ENCODE measurements at regions not wholly inside any gene's neighbourhood (a gene's known extent, or its start where the extent isn't known, plus 50 kb on each side); places are given as distances from the start of the nearest gene placed in this dataset.

DNA sequence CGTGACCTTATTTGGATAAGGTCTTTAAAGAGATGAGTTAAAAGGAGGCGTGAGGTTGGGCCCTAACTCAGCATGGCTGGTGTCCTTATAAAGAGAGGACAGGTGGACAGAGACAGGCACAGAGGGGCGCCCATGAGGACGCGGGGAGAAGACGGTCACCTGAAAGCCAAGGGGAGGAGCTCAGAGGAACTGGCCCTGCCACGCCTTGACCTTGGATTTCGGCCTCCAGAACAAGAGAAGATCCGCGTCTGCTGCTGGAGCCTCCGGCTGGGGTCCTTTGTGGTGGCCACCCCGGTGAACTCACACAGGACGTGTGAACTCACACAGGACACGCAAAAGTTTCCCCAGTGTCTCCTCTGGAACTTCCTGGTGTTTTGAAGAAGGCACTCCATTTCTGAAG, 122.7 kb downstream of the SIK1 start:
- H3K9me3 ChIP-seq (ENCODE audit: low read length) = no peaks in the 10 kb centered on the region
- no peaks in the 10 kb centered on the region for H4K20me1 ChIP-seq (ENCODE audit: insufficient read depth, low read length)
- no peak overlapping the region for H3K27ac ChIP-seq (ENCODE audit: low read depth, low read length, poor library complexity, severe bottlenecking)
- H2AFZ ChIP-seq (ENCODE audit: low read length) = no peak overlapping the region
- H3K36me3 ChIP-seq (ENCODE audit: insufficient read depth, low read length) = no peaks in the 10 kb centered on the region
- H3K9me2 ChIP-seq (ENCODE audit: low read depth, low read length) = no peaks in the 10 kb centered on the region
- no peaks in the 10 kb centered on the region for H3K79me2 ChIP-seq (ENCODE audit: insufficient read depth, low read length)
- H3K4me3 ChIP-seq (ENCODE audit: low read depth, low read length, poor library complexity, severe bottlenecking) = no peak overlapping the region
- no peak overlapping the region for H3K4me2 ChIP-seq (ENCODE audit: low read length)
- H3K27me3 ChIP-seq (ENCODE audit: insufficient read depth, low read length) = peaks cover 20% of the 10 kb centered on the region; the same call in 1 of the 2 replicates
- H3K4me1 ChIP-seq (ENCODE audit: insufficient read depth, low read length, severe bottlenecking) = peaks cover 4% of the 10 kb centered on the region
- TF ChIP-seq EZH2 (IDR thresholded peaks at IDR 0.05; ENCODE audit: borderline replicate concordance, low read length) = no peak
- TF ChIP-seq, protein P1, sequence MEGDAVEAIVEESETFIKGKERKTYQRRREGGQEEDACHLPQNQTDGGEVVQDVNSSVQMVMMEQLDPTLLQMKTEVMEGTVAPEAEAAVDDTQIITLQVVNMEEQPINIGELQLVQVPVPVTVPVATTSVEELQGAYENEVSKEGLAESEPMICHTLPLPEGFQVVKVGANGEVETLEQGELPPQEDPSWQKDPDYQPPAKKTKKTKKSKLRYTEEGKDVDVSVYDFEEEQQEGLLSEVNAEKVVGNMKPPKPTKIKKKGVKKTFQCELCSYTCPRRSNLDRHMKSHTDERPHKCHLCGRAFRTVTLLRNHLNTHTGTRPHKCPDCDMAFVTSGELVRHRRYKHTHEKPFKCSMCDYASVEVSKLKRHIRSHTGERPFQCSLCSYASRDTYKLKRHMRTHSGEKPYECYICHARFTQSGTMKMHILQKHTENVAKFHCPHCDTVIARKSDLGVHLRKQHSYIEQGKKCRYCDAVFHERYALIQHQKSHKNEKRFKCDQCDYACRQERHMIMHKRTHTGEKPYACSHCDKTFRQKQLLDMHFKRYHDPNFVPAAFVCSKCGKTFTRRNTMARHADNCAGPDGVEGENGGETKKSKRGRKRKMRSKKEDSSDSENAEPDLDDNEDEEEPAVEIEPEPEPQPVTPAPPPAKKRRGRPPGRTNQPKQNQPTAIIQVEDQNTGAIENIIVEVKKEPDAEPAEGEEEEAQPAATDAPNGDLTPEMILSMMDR (IDR thresholded peaks at IDR 0.05; ENCODE audit: low read length) = no peak
- H3F3A ChIP-seq (ENCODE audit: insufficient read depth, low read length) = no peaks in the 10 kb centered on the region
- no peak overlapping the region for H3K9ac ChIP-seq (ENCODE audit: low read length)

DNA sequence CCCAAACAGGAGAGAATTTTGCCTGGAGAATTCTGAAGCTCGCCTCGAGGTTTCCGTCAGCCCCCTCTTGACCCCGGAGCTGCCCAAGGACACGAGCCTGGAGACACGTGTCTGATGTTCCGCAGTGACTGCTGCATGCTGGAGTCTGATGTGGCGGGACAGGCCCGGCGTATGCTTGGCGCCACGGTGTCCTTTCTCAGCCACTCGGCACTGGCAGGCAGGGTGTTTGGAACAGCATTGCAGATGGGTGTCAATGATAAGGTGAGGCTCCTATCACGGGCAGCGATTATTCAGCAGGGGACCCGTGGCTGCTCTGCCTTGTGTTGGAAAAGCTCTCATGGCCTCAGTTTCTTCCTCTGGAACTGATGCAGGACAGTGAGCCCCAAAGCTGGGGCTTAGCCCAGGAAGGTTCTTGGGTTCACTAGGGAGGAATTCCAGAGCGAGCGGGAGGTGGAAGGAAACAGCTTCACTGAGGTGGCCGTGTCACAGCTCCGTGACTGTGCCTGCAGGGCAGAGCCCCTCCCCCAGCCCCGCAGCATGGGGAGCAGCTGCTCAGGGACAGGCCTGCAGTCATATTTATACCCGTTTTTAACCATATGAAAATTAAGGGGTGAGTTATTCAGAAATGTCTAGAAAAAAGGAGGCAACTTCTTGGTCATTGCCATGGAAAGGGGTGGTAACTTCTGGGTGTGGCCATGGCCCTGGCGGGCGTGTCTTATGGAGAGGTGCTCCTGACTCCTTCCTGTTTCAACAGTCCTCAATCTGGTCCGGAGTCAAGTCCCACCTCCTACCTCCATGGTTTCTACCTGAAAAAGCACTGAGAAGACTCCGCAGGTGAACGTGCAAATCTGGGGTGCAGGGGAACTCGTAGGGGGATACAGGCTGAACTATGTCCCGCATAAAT, 123.4 kb downstream of the SIK1 start:
- TF ChIP-seq EZH2 (IDR thresholded peaks at IDR 0.05; ENCODE audit: borderline replicate concordance, low read length) = no peak
- TF ChIP-seq, protein P1 (IDR thresholded peaks at IDR 0.05; ENCODE audit: low read length) = no peak
- Histone ChIP-seq H3K9me3 (ENCODE audit: low read length) (no peaks in the 10 kb centered on the region), H3K36me3 (ENCODE audit: insufficient read depth, low read length) (no peaks in the 10 kb centered on the region), H3K79me2 (ENCODE audit: insufficient read depth, low read length) (no peaks in the 10 kb centered on the region), H3K9me2 (ENCODE audit: low read depth, low read length) (no peaks in the 10 kb centered on the region), H3K9ac (ENCODE audit: low read length) (no peak overlapping the region), H3K4me1 (ENCODE audit: insufficient read depth, low read length, severe bottlenecking) (peaks cover 4% of the 10 kb centered on the region), H3K4me2 (ENCODE audit: low read length) (no peak overlapping the region), H3F3A (ENCODE audit: insufficient read depth, low read length) (no peaks in the 10 kb centered on the region), H3K27me3 (ENCODE audit: insufficient read depth, low read length) (peaks cover 17% of the 10 kb centered on the region; the same call in 1 of the 2 replicates), H3K27ac (ENCODE audit: low read depth, low read length, poor library complexity, severe bottlenecking) (no peak overlapping the region), H3K4me3 (ENCODE audit: low read depth, low read length, poor library complexity, severe bottlenecking) (no peak overlapping the region), H4K20me1 (ENCODE audit: insufficient read depth, low read length) (no peaks in the 10 kb centered on the region), H2AFZ (ENCODE audit: low read length) (no peak overlapping the region)

DNA sequence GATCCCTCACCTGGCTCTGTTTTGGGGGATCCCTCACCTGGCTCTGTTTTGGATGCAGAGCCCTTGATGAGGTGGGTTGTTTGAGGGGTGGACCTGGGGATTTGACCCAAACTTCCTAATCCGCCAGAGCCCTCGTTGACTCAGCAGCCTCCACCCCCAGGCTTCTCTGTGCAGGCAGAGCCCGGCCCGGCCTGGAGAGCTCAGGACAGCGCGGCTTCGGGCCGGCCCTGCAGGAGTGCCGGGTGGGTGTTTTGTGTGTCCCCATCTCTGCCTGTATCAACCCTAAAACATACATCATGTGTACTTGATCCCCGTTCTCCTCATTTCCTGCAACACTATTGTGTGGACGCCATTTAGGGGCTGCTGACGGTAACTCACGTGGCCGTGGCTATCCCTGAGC, 124.2 kb downstream of the SIK1 start:
- Histone ChIP-seq H3K27me3 (ENCODE audit: insufficient read depth, low read length) (peaks cover 17% of the 10 kb centered on the region; the same call in 1 of the 2 replicates), H3K79me2 (ENCODE audit: insufficient read depth, low read length) (no peaks in the 10 kb centered on the region), H3K27ac (ENCODE audit: low read depth, low read length, poor library complexity, severe bottlenecking) (no peak overlapping the region), H3K9ac (ENCODE audit: low read length) (no peak overlapping the region), H3K4me1 (ENCODE audit: insufficient read depth, low read length, severe bottlenecking) (peaks cover 4% of the 10 kb centered on the region), H3K9me3 (ENCODE audit: low read length) (no peaks in the 10 kb centered on the region), H3F3A (ENCODE audit: insufficient read depth, low read length) (no peaks in the 10 kb centered on the region), H3K4me2 (ENCODE audit: low read length) (no peak overlapping the region), H2AFZ (ENCODE audit: low read length) (no peak overlapping the region), H3K9me2 (ENCODE audit: low read depth, low read length) (no peaks in the 10 kb centered on the region), H4K20me1 (ENCODE audit: insufficient read depth, low read length) (no peaks in the 10 kb centered on the region), H3K36me3 (ENCODE audit: insufficient read depth, low read length) (no peaks in the 10 kb centered on the region), H3K4me3 (ENCODE audit: low read depth, low read length, poor library complexity, severe bottlenecking) (no peak overlapping the region)
- TF ChIP-seq, protein P1 (IDR thresholded peaks at IDR 0.05; ENCODE audit: low read length) = no peak
- TF ChIP-seq EZH2 (IDR thresholded peaks at IDR 0.05; ENCODE audit: borderline replicate concordance, low read length) = no peak
